ENCODE measurements at regions not wholly inside any gene's neighbourhood (a gene's known extent, or its start where the extent isn't known, plus 50 kb on each side); places are given as distances from the start of the nearest gene placed in this dataset.

DNA sequence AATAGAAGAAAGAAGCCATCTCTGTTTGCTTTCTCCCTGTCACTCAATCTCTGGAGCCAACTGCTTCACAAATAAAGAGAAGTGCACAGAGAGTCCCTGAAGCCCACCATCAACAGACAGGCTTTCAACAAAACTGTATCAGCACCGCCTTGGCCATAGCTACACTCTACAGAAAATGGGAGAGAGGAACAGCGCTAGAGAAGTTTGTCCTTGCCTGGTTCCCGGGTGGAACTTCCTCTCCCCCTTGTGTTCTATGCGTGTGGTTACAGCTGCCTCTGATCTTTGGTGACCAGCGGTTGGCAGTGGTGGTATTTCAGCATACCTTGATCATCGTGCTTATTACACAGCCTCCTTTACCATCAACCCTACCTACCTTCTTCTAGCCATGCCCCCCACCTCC is 91.4 kb upstream of the CCL2 start:
- DNase-seq = peak in 1 of 2 donors; percentile 5

DNA sequence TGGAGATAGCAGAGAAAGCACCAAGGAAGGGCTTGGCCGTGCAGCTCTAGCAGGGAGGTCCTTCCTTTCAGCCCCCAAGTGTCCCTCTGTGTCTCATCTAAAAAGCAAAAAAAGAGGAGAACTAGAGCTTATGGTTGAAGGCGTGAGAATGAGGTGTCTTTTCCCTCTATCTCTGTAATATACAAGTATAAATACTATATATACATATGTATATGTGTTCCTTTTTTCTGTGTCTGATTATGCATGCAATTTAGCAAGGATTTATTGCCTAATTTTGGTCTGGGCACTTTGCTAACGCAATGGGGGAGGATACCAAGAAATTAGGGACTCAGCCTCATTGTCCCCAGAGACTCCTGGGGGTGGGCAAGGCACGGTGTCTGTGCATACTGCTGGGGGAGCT is 90.2 kb upstream of the CCL2 start:
- DNase-seq = no peak

DNA sequence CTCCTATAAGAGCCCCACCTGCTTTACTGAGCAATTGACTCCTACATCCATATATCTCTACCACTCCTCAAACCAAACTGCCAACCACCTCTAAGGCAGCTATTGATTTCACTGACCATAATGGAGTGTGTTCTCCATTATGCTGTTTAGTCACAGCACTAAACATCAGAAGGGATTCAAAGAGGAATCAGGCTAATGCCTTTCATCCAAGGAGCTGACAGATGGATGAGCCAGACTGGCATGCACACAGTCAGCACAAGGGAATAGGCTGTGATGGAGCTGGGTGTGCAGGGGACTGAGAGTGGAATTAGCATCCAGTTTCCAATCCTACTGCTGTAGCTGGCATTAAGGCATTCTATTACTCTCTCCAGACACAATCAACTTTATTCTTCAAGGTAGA is 88.7 kb upstream of the CCL2 start:
- DNase-seq = no peak

DNA sequence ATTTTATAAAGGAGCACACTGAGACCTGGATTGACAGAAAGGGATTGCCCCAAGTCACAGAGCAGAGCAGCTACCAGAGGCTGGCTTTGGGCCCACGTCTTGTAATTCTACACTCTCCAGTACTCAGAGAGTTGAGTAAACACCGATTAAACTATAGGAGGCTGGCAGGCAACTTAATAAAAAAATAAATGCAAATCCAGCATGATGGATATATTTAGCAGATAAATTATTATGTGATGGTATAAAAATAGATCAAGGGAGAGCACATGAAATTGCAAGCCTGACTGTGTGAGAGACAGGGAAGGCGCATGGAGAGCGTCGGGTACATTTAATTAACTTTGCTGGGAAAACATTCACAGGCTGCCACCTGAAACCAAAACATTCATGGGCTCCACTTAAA is 87.7 kb upstream of the CCL2 start:
- DNase-seq = no peak

DNA sequence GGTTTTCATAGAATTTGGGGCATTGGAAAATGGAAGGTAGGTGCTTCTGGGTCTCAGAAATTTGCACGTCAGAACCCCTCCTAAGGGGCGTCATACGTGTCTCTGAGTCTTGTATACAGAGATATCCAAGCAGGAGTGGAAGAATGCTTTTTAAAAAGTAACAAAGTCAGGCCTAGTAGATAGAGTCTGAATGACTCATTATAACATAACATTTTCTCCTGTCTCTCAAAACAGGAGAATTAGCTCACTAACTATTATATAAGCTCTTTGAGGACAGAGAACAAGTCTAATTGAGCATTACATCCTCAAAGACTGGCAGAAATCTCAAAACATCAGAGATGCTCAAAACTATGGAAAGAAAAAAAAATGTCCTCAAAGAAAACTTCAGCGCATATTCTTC is 86.1 kb upstream of the CCL2 start:
- DNase-seq = no peak

DNA sequence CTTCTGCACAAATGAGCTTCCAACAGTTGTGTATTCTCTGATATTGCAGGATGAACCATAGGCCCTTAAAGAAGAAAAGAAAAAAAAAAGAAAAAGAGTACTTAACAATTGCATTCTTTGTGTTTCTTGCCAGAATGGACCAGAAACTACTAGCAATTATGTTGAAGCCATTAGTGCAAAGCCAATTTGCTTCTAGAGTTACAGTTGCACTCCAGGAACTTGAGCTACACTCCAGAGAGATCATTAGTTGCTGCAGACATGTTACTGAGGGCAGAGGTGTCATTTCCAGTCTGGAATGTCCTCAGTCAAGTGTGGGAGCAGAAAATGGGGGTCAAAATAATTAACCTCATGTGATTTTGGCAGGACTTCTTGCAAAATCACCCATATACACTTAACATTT is 85.6 kb upstream of the CCL2 start:
- DNase-seq = no peak

DNA sequence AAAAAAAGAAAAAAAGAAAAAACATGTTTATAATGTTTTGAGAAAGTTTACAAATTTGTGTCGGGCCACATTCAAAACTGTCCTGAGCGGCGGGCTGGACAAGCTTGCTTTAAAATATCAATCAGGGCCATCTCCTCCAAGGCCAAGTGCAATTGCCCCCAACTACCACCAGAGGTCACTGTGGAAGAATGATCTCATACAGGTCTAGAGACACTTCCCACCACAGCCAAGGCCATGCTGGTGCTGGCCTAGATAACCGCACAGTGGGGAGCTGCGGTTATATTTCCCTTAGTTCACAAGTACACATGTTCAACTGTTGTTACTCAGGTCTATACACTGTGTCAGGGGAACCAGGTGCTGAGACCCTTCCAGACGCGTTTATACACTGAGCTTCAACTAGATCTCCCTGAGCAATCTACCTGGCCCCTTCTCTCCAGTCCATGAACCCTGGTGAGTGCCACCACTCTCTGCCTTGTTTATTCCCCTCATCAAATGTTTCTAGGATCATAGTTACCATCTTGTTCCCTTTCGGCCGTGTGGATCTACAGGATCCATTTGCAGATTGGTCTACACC is 83.8 kb upstream of the CCL2 start:
- peak; percentile 7 to 26 for DNase-seq

DNA sequence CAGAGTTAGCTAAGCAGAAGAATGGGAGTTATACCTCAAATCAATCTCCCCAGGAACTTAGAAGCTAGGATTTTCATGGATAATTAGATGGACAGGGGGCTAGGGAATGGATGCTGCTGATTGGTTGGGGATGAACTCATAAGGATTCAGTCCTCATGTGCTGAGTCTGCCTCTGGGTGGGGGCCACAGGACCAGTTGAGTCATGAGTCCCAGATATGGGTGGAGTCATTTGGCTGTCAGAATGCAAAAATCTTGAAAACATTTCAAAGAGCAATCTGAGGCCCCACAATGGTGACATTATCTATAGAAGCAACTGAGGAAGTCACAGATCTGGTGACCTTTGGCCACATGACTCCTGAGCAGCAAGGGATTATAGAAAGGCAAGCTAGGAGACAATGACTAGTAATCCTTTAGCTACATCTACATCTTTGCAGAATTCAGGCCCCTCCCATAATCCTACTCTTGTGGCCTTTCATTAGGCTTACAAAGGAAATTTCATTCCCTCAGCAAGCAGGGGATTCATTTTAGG is 82.6 kb upstream of the CCL2 start:
- no peak for DNase-seq

DNA sequence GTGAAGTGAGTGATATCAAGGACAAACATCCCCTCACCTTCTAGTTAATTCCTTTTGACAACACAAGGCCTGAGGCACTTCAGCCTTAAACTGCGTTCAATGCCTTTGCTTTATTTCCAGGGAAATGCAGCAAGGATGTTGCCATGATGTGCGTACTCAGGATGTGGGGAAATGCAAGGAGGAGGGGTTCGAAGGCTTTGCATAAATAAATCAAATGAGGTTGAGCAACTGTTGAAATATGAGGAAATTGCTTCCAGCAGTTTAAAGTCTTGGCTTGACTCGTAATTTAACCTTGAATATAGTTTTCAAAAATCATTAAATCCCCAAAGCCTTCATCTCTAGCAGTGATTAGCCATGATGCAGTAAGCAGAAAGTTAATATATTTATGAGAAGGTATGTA is 81.8 kb upstream of the CCL2 start:
- no peak for DNase-seq

DNA sequence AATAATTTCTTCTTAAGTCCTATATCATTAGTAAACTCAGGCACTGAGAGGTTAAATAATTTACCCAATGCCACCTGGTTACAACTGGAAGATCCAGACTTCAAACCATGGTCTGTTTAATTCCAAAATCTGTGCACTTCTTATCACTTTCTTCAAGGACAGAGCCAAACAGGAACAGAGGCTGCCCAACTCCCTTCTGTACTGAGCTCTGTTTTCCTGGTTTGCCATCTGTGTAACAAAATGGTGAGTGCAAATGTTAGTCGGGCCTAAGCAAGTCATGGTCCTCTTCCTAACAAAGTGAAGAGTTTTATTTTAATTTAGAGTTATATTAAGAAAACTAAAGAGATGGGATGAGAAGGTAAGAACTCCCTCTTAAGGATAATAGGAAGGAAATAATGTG is 80.6 kb upstream of the CCL2 start:
- no peak for DNase-seq

DNA sequence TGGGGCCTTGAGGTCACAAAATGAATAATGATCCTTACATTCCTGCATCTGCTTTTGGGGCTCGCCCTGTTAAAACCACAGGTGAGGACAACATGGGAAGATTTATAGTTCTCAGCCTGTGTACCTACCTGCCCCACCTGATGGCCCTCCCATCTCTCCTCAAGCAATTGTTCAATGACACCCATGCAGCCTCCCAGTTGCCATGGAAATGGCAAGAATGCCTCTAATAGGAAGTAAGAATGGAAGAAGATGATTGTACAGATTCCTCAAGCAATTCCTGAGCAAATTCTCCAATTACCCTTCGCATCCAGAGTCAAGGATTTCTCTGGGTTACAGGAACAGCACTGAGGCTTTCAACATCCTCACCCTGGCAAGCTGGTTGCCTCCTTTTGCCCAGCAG is 78.6 kb upstream of the CCL2 start:
- DNase-seq = no peak

DNA sequence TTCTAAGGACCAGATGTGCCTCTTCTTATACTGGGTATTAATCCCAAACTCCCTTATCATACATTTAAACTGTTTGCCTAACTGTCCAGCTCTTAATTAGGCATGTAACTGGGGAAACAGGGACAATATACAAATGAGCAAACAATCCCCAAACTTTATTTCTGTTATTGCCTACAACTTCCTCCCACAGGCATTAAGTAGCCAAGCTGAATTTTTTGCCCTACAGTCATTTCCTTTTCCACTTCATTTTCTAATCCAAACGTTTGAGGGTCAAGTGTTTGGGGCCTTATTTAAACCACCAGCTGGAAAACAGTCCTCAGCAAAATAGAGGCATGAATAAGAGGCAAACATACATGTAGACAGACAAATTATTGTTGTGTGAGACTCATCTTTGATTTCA is 77.4 kb upstream of the CCL2 start:
- DNase-seq = no peak

DNA sequence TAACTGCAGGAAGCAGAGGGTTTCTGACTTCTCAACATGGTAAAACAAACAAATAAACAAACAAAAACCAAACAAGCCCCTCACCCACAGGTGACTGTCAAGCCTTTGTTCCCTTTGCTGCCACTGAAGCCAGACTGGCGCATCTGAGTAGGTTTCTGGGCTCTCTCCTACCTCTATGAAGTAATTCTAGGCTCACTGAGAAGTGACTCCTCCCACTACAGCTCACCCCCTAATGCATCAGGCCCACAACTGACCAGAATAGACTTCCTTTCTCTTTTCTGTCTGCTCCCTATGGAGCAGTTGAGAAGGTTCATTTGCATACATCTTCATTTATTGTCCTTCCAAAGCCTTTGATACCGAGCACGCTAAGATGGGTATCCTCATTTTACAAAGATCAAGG is 77.0 kb upstream of the CCL2 start:
- no peak for DNase-seq

DNA sequence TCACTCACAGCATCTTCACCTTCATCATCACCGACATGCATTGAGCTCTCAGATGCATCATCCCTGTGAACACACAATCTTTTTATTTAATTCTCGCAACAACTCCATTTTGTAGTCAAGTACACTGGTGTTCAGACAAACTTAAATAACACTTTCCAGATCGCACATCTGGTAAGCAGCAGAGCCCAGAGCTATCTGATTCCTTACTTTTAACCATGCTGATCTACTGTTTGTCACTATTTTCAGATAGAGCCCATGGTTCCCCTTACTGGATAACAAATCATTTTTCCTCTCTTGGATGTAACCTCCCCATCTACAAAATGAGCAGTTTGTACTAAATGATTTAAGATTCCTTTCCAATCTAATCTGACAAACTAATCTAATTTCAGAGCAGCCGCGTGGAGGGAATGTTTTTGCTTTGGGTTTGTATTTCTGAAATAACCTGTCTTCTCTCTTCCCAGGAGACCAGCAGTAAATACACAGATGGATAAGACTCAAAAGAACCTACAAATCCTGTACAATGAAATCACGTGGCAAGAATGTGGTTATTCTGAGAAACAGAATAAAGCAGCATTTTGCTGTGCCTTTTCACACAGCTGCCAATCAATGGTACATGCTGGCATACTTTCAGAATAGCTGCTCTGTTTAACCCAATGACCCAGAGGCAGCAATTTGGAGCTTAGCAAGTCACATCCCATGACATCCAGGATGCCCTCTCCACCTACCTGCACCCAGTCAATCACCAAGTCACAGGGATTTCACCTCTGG is 72.9 kb upstream of the CCL2 start:
- DNase-seq = no peak

DNA sequence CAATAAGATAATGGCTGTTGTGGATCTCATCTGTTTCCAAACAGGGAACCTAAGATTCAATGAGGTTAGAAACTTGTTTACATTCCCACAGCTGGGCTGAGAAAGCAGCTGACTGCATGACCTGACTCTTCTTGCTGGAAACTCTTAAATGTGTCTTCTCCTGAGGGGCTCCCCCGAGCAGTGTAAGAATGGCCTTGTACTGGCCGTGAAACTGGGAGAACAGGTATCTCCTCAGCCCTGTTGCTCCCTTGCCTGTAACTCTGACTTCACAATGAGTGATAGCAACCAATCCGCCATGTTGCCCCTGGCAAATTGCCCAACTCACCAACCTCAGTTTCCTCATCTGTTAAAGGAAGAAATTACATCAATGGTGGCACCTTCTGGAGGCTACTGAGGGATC is 59.1 kb upstream of the CCL2 start:
- DNase-seq = no peak

DNA sequence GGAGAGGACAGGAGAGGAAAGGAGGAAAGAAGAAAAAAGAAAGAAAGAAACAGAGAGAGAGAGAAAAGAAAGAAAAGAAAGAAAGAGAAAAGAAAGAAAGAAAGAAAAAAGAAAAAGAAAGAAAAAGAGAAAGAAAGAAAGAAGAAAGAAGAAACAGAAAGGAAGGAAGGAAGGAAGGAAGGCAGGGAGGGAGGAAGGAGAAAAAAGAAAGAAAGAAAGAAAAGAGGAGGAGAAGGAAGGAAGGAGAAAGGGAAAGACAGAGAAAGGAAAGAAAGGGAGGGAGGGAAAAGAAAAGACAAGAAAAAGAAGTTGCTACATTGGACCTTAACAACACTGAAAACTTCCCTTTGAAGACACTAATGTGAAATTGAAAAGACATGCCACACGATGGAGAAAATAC is 56.6 kb upstream of the CCL2 start:
- no peak for DNase-seq

DNA sequence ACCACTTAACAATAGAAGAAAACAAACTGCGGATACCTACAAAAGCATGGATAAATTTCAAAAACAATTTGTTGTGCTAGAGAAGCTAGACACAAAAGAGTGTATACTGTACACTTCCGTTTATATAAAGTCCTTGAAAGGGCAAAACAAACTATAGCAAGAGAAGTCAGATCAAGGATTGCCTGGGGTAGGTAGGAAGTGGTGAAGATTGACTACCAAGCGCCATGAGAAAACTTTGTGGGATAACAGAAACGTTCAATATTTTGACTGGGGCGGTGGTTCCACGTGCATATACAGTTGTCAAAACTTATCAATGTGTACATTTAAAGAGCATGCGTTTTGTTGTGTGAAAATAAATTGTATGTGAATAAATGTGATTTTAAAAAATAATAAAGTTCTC is 55.6 kb upstream of the CCL2 start:
- DNase-seq = no peak

DNA sequence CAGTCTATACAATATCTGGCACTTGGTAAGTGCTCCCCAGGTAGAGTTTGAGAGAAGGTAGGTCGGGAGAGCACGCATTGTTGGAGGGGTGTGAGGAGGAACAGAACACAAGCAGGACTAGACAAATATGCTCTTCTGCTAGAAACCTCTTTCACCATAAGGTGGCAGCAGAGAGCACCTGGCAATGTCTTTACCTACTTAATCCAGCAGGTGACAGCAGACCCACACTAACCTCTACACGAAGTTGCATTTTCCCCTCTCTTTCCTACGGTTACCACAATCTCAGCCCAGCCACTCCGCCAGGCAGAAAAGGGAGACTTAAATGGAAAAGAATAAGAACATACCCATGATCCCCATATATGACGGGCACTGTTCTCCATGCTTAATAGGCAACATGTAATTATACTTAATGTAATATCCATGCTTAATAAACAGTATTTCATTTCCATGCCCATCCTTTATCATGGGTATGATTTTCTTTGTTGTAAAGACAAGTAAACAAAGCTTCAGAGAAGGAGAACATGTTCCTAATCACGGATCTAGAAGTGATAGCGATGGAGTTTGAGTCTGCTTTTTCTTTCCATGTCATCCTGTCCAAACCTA is 55.1 kb upstream of the CCL2 start:
- peak; percentile 40 to 77 for DNase-seq

DNA sequence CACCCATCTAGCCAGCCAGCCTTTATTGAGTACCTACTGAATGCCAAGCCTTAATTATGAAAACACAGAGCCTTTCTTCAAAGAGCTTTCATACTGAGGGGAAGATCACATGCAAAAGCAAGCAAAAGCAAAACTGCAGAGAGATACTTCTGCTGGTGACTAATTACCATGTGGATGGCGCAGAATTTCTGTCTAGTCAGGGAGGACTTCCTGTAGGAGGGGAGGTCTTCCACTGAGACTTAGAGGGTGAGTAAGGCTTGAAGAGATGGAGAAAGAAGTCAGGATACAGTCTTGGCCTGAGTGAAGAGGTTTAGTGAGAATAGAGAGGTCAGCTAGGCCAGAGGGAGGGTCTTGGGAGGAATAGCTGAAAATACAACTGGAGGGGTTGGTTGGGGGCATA is 53.9 kb upstream of the CCL2 start:
- DNase-seq = peak in 1 of 2 donors; percentile 69

DNA sequence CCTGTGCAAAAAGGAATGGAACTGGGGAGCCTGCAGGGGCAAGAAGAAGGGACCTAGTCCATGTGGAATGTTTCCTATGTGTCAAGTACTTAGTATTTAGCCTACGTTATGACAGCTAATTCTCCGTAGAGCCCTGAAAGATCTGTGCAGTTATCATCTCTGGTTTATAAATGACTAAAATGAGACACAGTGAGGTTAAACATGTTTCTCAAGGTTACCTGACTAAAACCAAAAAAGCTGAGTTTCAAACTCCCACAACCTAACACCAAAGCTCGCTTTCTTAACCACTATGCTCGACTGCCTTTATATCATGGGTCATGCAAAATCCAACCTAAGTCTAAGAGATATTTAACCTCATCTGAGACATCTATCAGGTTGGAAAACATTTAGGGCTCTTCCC is 53.3 kb upstream of the CCL2 start:
- DNase-seq = no peak

DNA sequence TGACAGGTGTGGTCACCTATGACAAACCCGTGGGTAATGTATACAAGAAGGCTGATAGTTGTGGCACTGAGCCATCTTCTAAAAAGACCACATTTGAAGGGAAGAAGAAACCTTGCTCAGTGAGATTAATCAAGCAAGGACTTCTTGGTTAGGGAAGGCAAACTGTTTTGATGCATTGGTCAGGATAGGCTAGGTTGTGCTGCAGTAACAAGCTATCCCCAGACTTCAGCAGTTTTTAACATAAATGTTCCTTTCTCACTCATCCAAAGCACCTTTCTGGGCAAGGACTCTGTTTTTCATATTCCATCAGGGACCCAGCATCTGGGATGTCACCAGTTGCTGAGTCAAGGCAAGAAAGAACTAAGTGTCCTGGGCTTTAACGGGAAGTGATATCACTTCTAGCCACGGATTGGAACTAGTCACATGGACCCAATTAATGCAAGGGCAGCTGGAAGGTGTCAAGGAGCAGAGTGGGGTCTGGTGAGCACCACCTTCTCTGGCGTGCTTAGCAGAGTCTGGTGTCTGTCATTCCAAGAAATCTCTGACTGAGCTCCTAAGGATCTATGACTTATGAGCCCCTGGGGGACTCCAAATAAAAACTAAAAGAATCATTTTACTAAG is 52.0 kb upstream of the CCL2 start:
- DNase-seq = no peak

DNA sequence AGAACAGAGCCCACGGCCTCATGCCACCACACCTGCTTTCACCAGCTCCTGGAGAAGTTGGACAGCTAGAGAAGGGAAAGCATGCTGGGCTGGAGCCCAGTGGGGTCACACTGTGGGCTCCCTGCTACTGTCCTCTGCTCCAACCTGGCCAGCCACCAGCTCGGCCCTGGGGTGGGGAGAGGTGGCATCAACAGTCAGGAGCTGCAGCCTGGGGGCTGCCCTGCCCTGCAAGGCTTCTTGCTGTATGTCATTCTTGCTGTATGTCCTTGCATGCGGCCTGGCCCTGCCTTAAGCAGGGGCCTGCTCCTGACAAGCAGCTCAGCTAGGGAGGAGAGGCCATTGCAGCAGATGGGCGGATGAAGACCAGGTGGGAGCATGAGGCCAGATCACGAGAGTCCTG is 50.7 kb upstream of the CCL2 start:
- no peak for DNase-seq

Measured in bone marrow (tissue), 2 donors.